Vagina (tissue), 2 donors: ENCODE measurements at regions not wholly inside any gene's neighbourhood (a gene's known extent, or its start where the extent isn't known, plus 50 kb on each side); places are given as distances from the start of the nearest gene placed in this dataset.

Source experiments
- POLR2A ChIP-seq, 2 donors: fragments of 450-650 bp; IDR thresholded peaks; one replicate each; pipeline ENCODE4 v1.6.1; 2017; ENCODE audit warnings: antibody characterized with exemption in 2 of 2, mild to moderate bottlenecking in 2 of 2, moderate library complexity in 2 of 2
- TF ChIP-seq, protein P1 (sequence below), 3 experiments: fragments of 450-650 bp in 2 of 3; fragments of 200-600 bp in 1 of 3; sonication (generic) in 1 of 3; IDR thresholded peaks; one replicate each; pipeline ENCODE4 v1.5.1; 2017 to 2019; ENCODE audit warnings: antibody characterized with exemption in 3 of 3, mild to moderate bottlenecking in 2 of 3, moderate library complexity in 2 of 3

DNA sequence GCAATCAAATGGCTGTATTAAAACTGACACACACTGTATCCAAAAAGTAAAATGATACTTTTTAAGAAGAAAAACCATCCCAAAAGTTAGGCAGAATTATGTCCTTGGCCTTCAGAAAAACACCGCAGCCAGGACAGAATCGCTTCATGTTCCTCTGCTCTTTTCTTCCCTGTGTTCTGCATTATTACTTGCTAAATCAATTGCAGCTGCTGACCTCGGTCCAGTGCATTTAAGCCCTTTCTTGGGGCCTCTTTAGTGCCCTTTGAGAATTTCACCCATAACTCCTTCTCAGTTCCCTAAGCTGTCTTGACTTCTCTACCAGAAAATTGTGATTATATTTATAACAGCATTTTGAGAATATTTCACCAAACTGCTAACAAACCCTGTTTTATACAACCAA is 696.9 kb downstream of the PCDH7 start:
- TF ChIP-seq, protein P1, sequence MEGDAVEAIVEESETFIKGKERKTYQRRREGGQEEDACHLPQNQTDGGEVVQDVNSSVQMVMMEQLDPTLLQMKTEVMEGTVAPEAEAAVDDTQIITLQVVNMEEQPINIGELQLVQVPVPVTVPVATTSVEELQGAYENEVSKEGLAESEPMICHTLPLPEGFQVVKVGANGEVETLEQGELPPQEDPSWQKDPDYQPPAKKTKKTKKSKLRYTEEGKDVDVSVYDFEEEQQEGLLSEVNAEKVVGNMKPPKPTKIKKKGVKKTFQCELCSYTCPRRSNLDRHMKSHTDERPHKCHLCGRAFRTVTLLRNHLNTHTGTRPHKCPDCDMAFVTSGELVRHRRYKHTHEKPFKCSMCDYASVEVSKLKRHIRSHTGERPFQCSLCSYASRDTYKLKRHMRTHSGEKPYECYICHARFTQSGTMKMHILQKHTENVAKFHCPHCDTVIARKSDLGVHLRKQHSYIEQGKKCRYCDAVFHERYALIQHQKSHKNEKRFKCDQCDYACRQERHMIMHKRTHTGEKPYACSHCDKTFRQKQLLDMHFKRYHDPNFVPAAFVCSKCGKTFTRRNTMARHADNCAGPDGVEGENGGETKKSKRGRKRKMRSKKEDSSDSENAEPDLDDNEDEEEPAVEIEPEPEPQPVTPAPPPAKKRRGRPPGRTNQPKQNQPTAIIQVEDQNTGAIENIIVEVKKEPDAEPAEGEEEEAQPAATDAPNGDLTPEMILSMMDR (IDR thresholded peaks at IDR 0.05) = no peak
- TF ChIP-seq POLR2A (IDR thresholded peaks at IDR 0.05) = no peak
